Peyer's patch (tissue), 4 donors: ENCODE measurements at regions not wholly inside any gene's neighbourhood (a gene's known extent, or its start where the extent isn't known, plus 50 kb on each side); places are given as distances from the start of the nearest gene placed in this dataset.

Experiments used
- CTCF ChIP-seq, 6 experiments: fragments of 450-650 bp in 4 of 6; fragments of 200-600 bp in 2 of 6; sonication (generic) in 1 of 6; IDR thresholded peaks; one replicate each; pipeline ENCODE4 v1.5.1; 2017 to 2019; ENCODE audit warnings: antibody characterized with exemption in 6 of 6, mild to moderate bottlenecking in 3 of 6, moderate library complexity in 1 of 6
- POLR2A ChIP-seq, 2 donors: fragments of 450-650 bp; IDR thresholded peaks; one replicate each; pipeline ENCODE4 v1.5.1; 2017; ENCODE audit warnings: antibody characterized with exemption in 2 of 2, mild to moderate bottlenecking in 2 of 2, moderate library complexity in 2 of 2

- TF ChIP-seq CTCF (IDR thresholded peaks at IDR 0.05) (no peak), POLR2A (IDR thresholded peaks at IDR 0.05) (no peak)
Measured at GRCh38 chr14:40847480-40847879, 759.2 kb upstream of the LRFN5 start.
